Panc1 (cell line): ENCODE measurements at regions not wholly inside any gene's neighbourhood (a gene's known extent, or its start where the extent isn't known, plus 50 kb on each side); places are given as distances from the start of the nearest gene placed in this dataset.

Experiments
- ATAC-seq: fragments of 200-7000 bp; cut with Tn5 transposase; 2 replicates; pipeline ENCODE4 v1.9.1; 2020; ENCODE audit warnings: mild to moderate bottlenecking, moderate library complexity
- BruUV-seq: library from RNA; stranded (reverse); fragments of 400-500 nt; replicated peaks from 2 replicates; lab custom pipeline; 2021; lab: Mats Ljungman, UMichigan
- CTCF ChIA-PET: fragments of 300-600 bp; sonication (Branson Sonifier 250); formaldehyde crosslinking; loops from one replicate; lab custom pipeline; 2022; ENCODE audit warnings: antibody characterized with exemption; lab: Charles Lee
- POLR2A ChIA-PET: fragments of 300-600 bp; sonication (Branson Sonifier 250); formaldehyde crosslinking; loops from one replicate; lab custom pipeline; 2022; ENCODE audit warnings: antibody characterized with exemption; lab: Charles Lee
- DNase-seq: peaks from one replicate; pipeline ENCODE4 v3.0.0-alpha.2; 2010; ENCODE audit warnings: low read depth, low spot score
- H3K27ac ChIP-seq: 2 replicates; pipeline ENCODE4 v1.5.1; 2011; ENCODE audit warnings: mild to moderate bottlenecking, low read length, inconsistent platforms
- H3K27me3 ChIP-seq: fragments of 200-500 bp; sonication (Bioruptor generic); 2 replicates; pipeline ENCODE4 v1.6.0; 2014; ENCODE audit warnings: low read length, inconsistent platforms; ENCODE audit not compliant: control insufficient read depth, insufficient read depth
- H3K36me3 ChIP-seq: fragments of 200-500 bp; sonication (Bioruptor generic); 2 replicates; pipeline ENCODE4 v1.5.1; 2014; ENCODE audit warnings: inconsistent platforms, mild to moderate bottlenecking, low read length, moderate library complexity; ENCODE audit not compliant: control insufficient read depth, insufficient read depth
- H3K4me1 ChIP-seq: 2 replicates; pipeline ENCODE4 v1.5.1; 2011; ENCODE audit warnings: inconsistent platforms, mild to moderate bottlenecking, low read length, moderate library complexity; ENCODE audit not compliant: control insufficient read depth, insufficient read depth
- H3K4me3 ChIP-seq, 2 experiments: 2 replicates each; pipeline ENCODE4 v1.5.1; 2011 to 2012; ENCODE audit warnings: low read depth in 2 of 2, low read length in 2 of 2, mild to moderate bottlenecking in 2 of 2, inconsistent platforms in 1 of 2, moderate library complexity in 1 of 2
- H3K9me3 ChIP-seq: fragments of 200-500 bp; sonication (Bioruptor generic); 2 replicates; pipeline ENCODE4 v1.5.1; 2014; ENCODE audit warnings: low read depth, mild to moderate bottlenecking, inconsistent platforms, low read length, moderate library complexity; ENCODE audit not compliant: control insufficient read depth, insufficient read depth
- CTCF ChIP-seq: fragments of 450-650 bp; IDR thresholded peaks from 2 replicates; pipeline ENCODE4 v1.5.1; 2017; ENCODE audit warnings: mild to moderate bottlenecking
- POLR2AphosphoS5 ChIP-seq: IDR thresholded peaks from 2 replicates; pipeline ENCODE4 v1.6.1; 2012; ENCODE audit warnings: mild to moderate bottlenecking, low read depth, low read length, moderate library complexity
- SIN3A ChIP-seq: IDR thresholded peaks from 2 replicates; pipeline ENCODE4 v1.6.1; 2012; ENCODE audit warnings: low read depth, mild to moderate bottlenecking, low read length, moderate library complexity, borderline replicate concordance; ENCODE audit not compliant: insufficient read depth
- TCF7L2 ChIP-seq: IDR thresholded peaks from 2 replicates; pipeline ENCODE4 v1.6.1; 2011; ENCODE audit warnings: mild to moderate bottlenecking, low read depth, low read length, inconsistent platforms
- in situ Hi-C: cut with HindIII; loops from 2 replicates; pipeline ENCODE4 v1.10.0; 2016; ENCODE audit warnings: low sequenced_read_pairs, low pct_unique_long_range_greater_than_20kb
- intact Hi-C: fragments of 100-400 bp; cut with micrococcal nuclease; formaldehyde crosslinking; loops from one replicate; pipeline ENCODE4 v1.10.0; 2022; ENCODE audit not compliant: unreplicated experiment
- TF ChIP-seq, protein P1 (sequence below), 2 experiments: IDR thresholded peaks; 2 replicates each; pipeline ENCODE4 v1.6.1; 2011 to 2012; ENCODE audit warnings: low read depth in 2 of 2, control low read depth in 1 of 2, low read length in 1 of 2, mild to moderate bottlenecking in 1 of 2, moderate library complexity in 1 of 2; ENCODE audit not compliant: insufficient read depth in 1 of 2

DNA sequence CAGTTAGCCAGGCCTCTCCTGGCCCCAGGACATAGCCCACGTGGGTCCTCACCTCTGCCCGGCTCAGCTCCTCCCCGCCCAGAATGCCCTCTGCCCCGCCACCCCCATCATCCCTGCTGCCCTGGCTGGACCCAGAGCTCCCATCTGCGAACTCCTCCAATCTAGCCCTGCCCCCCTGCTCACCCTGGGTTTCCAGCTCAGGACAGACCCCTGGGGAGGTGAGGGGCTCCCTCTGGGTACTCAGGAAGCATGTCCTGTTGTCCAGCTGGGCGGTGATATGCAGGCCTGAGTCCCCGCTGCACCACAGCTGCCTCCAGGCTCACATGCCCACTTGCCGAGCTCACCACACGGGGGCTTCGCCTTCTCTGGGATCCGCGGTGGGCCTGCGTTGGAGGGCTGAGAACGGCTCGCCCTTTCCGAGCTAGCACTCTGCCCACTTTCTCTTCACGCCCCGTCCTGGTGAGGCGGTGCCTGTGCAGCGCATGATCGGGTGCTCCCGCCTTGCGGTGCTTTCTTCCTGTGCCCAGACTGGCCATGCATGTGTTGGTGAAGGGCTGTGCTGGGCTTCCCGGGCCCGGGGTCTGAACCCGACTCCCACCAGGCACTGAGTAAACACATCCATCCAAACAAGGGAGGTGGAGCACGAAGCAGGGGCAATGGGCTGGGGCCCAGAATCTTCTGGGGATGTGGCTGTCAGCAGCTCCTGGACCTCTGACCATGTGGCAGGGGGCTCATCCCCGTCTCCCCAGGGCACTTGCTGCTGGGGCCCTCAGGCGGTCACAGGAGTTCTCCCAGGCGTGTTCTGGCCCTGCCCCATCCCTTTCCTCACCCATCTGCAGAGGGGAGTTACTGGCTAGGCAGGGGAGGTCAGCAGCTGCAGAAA is 74.3 kb downstream of the RGS12 start:
- ATAC-seq = 0 out of 2 replicates have a peak, but pooled peaks have one; percentile 19
- Histone ChIP-seq H3K27ac (no peak overlapping the region), H3K36me3 (no peaks in the 10 kb centered on the region), H3K9me3 (no peaks in the 10 kb centered on the region), H3K4me3 (no peak overlapping the region), H3K27me3 (no peaks in the 10 kb centered on the region), H3K4me1 (no peaks in the 10 kb centered on the region; the same call in 1 of the 2 replicates)
- CTCF ChIA-PET = no interaction called here
- TF ChIP-seq TCF7L2 (no peak), POLR2AphosphoS5 (no peak), CTCF (no peak), SIN3A (no peak)
- TF ChIP-seq, protein P1, sequence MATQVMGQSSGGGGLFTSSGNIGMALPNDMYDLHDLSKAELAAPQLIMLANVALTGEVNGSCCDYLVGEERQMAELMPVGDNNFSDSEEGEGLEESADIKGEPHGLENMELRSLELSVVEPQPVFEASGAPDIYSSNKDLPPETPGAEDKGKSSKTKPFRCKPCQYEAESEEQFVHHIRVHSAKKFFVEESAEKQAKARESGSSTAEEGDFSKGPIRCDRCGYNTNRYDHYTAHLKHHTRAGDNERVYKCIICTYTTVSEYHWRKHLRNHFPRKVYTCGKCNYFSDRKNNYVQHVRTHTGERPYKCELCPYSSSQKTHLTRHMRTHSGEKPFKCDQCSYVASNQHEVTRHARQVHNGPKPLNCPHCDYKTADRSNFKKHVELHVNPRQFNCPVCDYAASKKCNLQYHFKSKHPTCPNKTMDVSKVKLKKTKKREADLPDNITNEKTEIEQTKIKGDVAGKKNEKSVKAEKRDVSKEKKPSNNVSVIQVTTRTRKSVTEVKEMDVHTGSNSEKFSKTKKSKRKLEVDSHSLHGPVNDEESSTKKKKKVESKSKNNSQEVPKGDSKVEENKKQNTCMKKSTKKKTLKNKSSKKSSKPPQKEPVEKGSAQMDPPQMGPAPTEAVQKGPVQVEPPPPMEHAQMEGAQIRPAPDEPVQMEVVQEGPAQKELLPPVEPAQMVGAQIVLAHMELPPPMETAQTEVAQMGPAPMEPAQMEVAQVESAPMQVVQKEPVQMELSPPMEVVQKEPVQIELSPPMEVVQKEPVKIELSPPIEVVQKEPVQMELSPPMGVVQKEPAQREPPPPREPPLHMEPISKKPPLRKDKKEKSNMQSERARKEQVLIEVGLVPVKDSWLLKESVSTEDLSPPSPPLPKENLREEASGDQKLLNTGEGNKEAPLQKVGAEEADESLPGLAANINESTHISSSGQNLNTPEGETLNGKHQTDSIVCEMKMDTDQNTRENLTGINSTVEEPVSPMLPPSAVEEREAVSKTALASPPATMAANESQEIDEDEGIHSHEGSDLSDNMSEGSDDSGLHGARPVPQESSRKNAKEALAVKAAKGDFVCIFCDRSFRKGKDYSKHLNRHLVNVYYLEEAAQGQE (IDR thresholded peaks at IDR 0.05; ENCODE audit: insufficient read depth in 1 of 2, low read depth in 2 of 2, low read length in 1 of 2) = no peak
- no peak for DNase-seq
- in situ Hi-C loops (no loop called here), intact Hi-C loops (no loop called here)
- POLR2A ChIA-PET = no interaction called here
- BruUV-seq = no TSS peak

DNA sequence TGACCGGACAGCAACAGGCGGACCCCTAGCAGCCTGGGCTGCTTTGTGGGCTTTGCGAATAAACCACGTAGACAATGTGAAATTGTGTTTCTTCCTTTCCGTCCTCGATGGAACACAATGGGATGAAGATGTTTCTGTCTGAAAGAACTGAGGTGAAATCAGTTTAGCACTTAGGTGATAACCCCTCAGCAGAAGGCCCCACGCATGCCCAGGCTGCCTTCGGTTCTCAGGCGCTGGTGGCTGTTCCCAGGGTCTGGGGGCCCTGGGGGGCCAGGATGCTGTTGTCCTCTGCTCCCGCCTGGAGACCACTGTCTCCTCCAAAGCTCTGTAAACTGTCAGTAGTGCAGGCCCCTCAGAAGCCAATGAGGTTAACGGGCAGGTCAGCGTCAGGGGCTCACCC is 73.9 kb upstream of the HGFAC start:
- intact Hi-C loops (no loop called here), in situ Hi-C loops (no loop called here)
- H3K36me3 ChIP-seq = no peaks in the 10 kb centered on the region
- no peaks in the 10 kb centered on the region; the same call in 1 of the 2 replicates for H3K4me1 ChIP-seq
- H3K4me3 ChIP-seq = no peak overlapping the region
- ATAC-seq (no peak), DNase-seq (no peak)
- ChIA-PET POLR2A (no interaction called here), CTCF (interaction anchor here (0.7 kb wide), 1 partner anchor 77 kb away, joined by 3 read pairs; no protein-coding TSS in a partner anchor)
- no peak overlapping the region for H3K27ac ChIP-seq
- no peaks in the 10 kb centered on the region for H3K9me3 ChIP-seq
- TF ChIP-seq CTCF (no peak), TCF7L2 (no peak), POLR2AphosphoS5 (no peak), SIN3A (no peak)
- TF ChIP-seq, protein P1 (IDR thresholded peaks at IDR 0.05; ENCODE audit: insufficient read depth in 1 of 2, low read depth in 2 of 2, low read length in 1 of 2) = no peak
- H3K27me3 ChIP-seq = no peaks in the 10 kb centered on the region
- BruUV-seq = no TSS peak
